M059J (cell line): ENCODE measurements at regions not wholly inside any gene's neighbourhood (a gene's known extent, or its start where the extent isn't known, plus 50 kb on each side); places are given as distances from the start of the nearest gene placed in this dataset.

Source experiments
- DNase-seq: peaks from one replicate; pipeline ENCODE4 v3.0.0-alpha.2; 2012; ENCODE audit warnings: low read depth

DNA sequence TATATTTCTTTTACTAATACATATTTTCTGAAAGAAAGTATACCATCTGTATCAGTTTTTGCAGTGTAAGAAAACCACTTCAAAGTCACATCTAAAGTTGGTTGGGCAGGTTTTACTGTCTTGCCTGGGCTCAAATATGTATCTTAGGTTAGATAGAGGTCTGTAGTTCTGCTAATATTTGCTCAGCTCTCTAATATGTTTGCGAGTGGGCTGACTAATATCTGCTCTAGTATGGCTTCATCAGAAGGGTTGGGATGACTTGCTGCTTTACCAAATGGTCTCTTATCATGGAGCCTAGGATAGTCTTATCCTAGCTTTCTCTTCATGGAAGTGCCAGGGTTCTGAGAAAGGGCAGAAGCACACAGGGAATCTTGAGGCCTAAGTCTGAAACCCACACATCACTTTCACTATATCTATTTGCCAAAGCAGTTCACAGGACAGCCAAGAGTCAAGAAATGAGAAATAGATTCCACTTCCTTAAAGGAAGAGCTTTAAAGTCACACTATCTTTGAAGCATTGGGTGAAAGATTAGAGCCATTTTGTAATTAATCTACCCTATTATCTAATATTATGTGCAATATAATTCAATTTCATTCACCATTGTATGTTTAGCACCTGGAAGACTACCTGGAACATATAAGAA is 610.0 kb downstream of the KCNJ3 start:
- DNase-seq = no peak

DNA sequence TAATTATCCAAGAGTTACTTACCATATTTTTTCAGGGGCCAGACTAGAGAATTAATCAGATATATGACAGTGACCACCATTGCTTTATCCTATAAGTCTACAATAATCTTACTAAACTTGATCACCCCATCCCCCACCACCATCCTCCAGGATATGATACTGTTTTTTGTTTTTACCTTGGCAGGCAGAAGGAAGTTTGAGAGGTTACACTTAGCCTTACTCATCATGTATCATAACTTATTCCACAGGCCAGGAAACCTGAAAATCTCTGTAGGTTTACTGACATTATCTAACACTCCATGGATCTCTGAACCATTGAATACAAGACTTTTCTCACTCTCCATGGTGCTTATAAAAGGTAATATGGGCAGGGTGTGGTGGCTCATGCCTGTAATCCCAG is 602.7 kb downstream of the KCNJ3 start:
- DNase-seq = no peak

DNA sequence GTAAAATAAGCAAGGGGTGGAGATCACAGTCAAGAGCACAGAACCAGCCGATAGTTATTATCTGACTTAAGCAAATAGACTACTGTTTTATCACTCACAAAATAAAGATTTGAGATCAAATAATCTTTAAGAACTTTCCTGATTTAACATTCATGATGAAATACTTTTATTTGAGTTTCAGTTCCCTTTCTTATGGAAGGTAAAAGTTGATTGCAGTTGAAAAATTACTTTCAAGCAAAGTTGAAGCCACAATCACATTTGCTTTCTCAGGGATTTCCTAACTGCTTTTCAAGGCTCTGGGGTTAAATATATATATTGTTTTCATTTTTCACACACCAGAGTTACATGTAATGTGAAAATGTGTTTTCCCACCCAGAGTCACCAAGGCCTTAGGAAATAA is 599.5 kb downstream of the KCNJ3 start:
- no peak for DNase-seq

DNA sequence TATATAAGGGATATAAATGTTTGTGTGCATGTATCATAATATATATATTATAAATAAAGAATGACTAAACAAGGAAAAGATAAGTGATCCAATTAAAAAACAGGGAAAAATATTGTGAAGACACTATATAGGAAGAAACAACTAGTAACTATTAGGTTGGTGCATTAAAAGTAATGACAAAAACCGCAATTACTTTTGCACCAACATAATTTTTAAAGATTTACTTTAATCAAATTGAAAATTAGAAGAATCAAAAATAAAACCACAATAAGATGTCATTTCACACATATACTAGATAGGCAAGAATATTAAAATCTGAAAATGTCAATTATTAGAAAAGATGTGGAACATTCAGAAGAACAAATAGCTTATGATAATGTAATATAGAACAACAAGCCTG is 595.9 kb downstream of the KCNJ3 start:
- DNase-seq = no peak

DNA sequence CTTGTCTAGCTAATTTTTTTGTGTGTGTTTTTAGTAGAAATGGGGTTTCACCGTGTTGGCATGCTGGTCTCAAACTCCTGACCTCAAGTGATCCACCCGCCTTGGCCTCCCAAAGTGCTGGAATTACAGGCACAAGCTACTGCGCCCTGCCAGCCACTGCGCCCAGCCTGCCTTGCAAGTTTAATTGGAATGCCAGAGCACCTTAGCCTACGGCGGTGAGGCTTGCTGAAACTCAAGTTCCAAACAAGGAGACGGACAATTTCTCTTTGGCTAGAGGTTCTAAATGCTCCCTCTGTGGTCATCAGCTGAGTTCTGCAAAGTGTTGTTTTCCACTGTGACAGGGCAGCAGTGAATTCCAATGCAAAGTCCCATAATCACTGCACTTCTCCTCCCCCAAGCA is 583.4 kb downstream of the KCNJ3 start:
- DNase-seq = no peak

DNA sequence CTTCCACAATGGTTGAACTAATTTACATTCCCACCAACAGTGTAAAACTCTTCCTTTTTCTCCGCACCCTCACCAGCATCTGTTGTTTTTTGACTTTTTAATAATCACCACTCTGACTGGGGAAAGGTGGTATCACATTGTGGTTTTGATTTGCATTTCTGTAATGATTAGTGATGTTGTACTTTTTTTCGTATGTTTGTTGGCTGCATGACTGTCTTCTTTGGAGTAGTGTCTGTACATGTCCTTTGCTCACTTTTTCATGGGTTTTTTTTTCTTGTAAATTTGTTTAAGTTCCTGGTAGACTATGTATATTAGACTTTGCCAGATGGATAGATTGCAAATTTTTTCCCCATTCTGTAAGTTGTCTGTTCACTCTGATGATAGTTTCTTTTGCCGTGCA is 574.8 kb downstream of the KCNJ3 start:
- no peak for DNase-seq

DNA sequence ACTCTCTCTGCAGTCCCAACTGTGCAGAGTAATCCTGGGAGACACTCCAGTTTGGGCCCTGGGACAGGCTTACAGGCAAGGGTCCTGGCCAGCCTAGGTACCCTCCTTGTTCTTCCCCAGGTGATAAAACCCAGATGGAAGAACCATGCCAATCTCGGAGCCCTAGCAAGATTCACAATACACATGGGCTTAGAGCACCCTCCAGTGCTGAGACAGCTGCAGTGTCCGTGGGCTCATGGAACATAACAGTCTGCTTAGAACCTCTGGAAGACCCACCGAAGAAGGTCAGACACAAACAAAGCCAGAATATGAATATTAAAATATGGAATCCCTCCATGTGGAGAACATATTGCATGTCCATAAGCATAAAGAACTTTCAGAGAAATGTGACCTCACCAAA is 568.1 kb downstream of the KCNJ3 start:
- DNase-seq = no peak

DNA sequence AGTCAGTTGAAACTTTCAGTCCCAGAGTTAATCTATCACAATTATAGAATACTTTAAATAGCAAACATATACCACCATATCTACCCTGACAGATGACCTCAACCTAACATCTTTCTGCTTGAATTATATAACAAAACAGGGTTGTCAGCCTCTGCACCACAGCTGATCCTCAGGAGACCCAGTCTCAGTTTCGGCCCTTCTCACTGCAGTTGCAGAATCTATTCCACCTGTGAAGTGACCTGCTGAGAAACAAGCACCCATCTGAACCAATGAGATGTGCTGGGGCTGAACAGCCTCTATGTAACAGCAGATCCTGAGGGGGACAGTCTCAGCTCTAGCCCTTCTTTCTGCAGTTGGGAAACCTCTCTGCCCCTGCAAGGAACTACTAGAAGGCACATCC is 567.6 kb downstream of the KCNJ3 start:
- no peak for DNase-seq

DNA sequence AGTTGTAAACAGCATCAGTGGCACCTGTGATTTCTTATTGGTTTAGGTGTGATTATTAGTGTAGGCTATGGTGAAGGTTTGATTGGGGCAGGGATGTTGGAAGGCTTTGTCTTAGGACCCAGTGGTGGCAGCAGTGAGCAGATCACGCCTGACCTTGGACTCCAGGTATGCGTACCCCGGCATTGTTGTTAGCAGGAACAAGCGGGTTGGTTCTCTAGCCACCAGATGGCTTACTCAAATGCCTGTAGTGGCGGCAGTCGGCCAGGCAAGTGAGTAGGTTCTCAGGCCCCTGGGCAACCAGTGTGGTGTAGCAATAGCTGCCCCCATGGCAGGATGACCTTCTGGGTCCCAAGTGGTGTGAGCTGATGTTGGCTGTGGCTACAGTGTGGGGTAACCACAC is 558.3 kb downstream of the KCNJ3 start:
- no peak for DNase-seq

DNA sequence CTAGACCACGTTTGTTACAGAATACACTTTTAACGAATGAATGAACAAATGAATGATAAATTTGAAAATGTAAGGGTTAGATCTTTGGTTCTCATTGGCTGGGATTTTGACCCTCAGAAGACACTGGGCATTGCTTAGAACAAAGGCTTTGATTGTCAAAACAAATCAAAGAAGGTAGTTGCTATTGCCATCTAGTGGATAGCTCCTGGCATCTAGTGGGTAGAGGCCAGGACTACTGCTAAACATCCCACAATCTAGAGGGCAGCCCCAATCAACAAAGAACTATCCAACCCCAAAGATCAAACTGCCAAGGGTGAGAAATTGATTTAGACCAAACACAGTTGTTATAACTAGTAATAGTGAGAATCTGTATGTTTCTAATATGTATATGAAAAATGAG is 552.3 kb downstream of the KCNJ3 start:
- DNase-seq = no peak

DNA sequence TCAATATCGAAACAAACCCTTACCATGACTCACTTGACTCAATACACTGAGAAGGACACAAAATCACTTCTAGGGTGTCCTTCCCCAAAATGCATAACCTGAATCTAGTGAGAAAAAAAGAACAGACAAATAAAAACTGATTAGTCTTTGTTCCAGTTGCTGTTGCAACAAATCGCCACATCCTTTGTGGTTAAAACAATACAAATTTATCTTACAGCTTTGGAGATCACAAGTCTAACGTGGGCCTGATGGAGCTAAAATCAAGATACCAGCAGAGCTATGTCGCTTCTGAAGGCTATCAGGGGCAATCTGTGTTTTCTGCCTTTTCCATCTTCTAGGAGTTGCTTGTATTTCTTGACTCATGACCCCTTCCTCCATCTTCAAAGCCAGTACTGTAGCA is 541.7 kb downstream of the KCNJ3 start:
- no peak for DNase-seq

DNA sequence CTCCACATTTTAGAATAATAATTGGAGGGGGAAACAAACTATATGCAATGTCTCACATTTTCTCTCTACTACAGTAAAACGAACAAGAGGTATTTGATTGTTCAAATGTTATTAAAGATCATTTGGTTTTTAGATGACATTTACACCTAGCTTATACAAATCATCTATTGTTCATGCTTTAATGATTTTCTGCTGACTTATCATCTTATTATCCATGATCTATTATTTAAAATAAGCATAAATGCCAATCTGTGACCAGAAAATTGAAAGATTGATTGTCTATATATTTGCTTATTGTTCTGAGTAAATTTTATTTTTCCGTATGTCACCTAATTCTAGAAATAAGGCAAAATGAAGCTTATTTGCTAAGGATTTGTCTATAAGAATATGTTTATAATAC is 537.2 kb downstream of the KCNJ3 start:
- no peak for DNase-seq

DNA sequence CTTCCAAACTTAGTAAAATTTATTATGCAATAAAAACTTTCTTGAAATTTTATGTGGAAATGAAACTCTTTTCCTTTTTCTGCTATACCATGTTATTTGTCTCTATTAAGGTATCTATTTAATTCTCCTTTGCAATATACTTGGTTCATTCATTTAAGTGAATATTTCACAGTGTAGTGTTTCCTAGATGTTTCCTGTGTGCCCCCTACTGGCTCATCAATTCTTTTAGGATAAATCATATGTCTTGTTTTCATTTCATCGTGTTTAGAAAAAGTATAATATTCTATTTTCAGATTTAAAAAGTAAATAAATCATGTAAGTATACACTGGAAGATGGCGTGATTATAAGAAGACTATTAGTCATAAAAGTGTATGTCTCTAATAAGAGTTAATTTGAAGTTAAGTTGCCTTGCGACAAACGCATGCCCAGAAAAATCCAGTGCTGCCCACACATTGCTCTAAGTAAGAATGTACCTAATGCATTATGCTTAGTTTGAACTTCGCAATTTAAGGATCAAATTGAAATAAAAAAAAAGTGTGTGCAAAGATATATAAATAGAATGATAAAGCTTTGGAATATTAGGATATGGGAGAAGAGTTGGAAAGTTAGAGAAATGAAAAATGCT is 525.4 kb downstream of the KCNJ3 start:
- DNase-seq = no peak

DNA sequence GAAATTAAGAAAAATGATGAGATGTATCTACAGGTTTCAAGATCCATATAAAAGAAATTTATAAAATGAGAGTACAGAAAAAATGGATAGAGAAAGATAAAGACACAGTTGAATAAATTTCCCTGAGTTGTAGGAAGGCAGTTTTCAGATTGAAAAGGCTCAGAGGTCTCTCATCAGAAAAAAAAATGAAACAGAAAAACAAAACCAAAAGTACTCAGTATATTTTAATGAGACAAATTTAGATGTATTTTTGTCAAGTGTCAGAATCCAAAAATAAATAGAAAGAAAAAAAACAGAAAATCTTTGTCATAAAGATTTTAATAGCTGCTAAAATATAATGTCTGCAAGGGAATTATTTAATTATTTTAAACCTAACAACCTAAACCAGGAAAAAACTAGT is 520.5 kb downstream of the KCNJ3 start:
- DNase-seq = no peak

DNA sequence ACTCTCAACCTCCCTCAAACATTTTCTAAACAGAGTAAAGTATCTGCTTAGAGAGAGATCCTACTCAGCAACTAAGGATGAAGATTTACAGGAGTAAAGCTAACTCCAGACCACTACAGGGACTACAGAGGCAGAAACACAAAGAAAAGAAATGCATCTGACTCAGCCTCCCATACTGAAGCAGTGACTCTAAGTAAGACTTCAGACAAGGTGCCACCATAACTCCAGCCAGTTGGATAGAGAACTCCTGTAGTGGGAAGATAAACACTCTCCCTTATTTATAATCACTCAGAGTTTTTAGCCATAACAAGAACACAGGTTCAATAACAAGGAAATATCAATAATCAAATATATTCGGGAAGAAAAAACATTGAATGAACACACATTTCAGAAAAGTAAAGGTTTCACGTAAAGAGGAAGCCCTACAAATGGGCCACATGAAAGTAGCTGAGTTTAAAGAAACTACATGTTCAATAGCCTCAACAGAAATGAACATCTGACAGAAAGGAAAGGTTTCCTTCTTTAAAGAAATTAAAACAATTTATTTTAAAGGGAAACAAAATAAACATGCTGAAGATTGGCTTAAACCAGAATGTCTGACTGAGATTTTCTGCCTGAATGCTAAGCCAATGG is 519.9 kb downstream of the KCNJ3 start:
- no peak for DNase-seq

DNA sequence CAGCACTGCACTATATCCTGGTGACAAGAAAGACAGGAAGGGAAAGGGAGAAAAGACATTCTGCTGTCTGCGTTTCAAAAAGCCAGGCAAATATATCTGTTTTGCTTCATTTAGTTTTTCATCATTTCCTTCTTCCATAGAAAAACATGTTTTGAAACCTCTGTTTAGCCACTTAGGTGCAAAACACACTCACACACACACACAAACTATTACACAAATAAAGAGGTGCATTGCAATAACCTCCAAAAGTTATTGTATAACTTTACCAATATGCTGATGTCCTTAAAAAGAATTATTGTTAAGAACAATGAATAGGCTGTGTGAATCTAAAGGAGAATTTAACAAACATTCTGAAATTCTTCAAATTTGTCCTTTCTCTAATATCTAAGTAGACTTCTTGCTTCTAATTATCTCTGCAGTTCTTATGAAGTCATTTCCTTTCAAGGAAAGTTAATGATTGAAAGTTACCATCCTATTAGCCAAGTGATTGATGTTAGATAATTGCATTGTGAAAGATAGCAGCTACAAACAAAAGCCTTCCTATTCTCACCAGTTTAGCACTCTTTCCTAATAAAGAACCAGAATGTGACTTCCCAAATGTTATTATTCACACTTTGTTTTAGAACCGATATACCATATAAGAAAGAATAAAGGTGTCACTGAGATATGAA is 516.7 kb downstream of the KCNJ3 start:
- no peak for DNase-seq

DNA sequence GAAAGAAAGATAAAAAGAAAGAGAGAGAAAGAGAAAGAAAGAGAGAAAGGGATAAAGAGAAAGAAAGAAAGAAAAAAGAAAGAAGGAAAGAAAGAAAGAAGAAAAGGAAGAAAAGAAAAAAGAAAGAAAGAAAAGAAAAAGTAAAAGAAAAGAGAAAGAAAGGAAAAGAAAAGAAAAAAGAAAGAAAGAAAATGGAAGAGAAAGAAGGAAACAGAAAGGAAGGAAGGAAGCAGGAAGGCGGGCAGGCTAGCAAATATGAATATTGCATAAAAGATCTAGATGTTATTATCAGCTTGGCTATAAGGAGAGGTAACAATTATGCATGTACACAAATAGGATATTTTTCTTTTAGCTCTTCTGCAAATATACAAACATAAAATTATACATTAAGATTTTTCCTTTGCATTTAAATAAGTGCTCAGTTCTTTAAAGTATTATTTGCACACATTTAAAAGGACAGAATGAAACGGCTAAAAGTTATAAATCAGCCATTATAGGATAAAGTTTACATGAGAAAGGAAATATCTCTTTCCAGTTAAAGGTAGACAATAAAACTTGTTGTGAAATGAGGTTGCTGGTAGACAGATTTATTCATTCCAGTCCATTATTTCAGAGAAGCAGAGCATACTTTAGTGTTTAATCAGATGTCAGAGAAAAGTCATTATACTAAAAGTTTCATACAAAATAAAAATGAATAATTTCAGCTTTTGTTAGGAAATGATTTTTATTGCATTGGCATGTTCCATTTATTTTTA is 511.4 kb downstream of the KCNJ3 start:
- no peak for DNase-seq

DNA sequence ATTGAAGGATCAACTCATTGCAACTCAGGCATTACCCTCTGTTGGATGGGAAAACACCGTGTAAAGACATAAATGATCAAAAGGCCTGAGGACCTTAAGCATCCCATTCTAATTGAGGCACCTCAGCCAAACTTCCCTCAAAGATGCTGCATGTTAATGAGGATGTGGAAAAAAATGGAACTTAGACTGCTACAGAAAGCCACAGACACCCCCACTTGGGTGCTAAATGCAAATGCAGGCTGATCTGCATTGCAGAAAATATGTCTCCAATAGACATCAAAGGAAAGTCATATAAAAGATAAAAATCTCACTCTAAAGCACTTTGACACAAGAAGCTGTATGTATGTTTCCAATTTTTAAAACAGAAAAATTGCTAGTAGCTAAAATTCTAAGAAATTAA is 504.7 kb downstream of the KCNJ3 start:
- DNase-seq = no peak

DNA sequence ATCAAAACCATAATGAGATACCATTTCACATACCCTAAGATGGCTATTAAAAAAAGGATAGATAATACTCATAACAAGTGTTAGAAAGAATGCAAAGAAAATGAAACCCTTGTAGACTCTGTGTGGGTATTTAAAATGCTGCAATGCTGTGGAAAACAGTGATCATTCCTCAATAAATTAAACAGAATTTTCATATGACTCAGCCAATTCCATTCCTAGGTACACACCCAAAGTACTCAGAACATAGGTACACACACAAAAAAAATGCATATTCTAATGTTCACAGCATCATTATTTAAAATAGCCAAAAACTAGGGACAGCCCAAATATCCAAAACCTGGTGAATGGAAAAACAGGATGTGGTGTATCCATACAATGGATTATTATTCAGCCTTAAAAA is 502.3 kb downstream of the KCNJ3 start:
- no peak for DNase-seq

DNA sequence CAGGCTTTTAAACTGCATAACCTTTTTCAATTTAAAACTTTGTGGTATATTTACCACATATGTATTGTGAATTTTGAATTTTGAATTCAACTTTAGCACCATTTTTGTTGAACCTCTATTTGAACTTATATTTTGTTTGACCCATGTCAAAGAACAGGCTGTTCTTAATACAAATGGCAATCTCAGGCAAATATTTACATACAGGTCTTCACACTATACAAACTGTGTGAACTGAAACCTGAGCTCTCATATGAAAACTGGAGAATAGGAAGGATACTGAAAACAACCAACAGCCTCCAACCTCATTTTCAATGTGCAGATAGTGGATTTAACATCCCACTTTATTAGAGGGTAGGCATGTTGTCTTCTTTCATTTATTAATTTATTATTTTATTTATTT is 491.8 kb downstream of the KCNJ3 start:
- no peak for DNase-seq

DNA sequence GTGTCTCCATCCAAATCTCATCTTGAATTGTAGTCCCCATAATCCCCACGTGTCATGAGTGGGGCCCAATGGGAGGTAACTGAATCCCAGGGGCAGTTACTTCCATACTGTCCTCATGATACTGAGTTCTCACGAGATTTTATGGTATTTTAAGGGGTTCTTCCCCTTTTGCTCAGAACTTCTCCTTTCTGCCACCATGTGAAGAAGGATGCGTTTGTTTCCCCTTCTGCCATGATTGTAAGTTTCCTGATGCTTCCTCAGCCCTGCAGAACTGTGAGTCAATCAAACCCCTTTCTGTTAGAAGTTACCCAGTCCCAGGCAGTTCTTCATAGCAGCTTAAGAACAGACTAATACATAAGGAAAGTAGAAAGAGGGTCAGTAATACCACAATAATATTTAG is 480.4 kb downstream of the KCNJ3 start:
- no peak for DNase-seq

DNA sequence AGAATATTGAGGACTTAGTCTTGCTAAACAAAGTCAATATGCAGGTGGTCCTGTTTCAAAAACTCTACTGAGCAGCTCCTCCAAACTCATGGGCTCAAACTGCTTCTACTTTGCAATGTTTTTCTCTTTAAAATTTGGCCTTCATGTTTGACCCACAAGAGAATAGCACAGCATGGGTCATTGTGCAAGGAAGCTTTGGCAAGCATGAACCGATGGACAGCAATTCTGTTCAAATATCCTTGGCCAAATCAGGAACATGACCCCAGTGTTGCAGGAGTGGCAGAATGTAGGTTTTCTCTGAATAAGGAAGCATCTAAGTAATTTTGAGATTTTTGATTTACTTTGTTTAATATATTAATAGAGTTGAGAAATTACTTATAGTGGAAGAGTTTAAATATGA is 477.9 kb downstream of the KCNJ3 start:
- no peak for DNase-seq
